ENCODE measurements at regions not wholly inside any gene's neighbourhood (a gene's known extent, or its start where the extent isn't known, plus 50 kb on each side); places are given as distances from the start of the nearest gene placed in this dataset.

- no peaks in the 10 kb centered on the region for H3K36me3 ChIP-seq
- WGBS, 2 donors: 65 to 95% methylated on average over 4 of the region's 4 CpGs
- H3K4me1 ChIP-seq: no peaks in the 10 kb centered on the region
- H3K27me3 ChIP-seq: peaks cover 0 to 14% (median 2%) of the 10 kb centered on the region in 7 donors
- intact Hi-C loops (cut with DNase I): no loop called here
- H3K9me3 ChIP-seq: no peaks in the 10 kb centered on the region
- DNase-seq (no peak), ATAC-seq (no peak)
- no peak for TF ChIP-seq CTCF (IDR thresholded peaks at IDR 0.05)
- H3K4me3 ChIP-seq: no peak overlapping the region
- H3K27ac ChIP-seq: no peak overlapping the region
These were observed 86.9 kb upstream of the C9orf72 start for GRCh38 chr9:27660148-27660547.

GRCh38 chr9:27663526-27663925 is 90.2 kb upstream of the C9orf72 start:
- Histone ChIP-seq H3K4me3 (no peak overlapping the region), H3K4me1 (no peaks in the 10 kb centered on the region), H3K36me3 (no peaks in the 10 kb centered on the region), H3K9me3 (no peaks in the 10 kb centered on the region), H3K27ac (no peak overlapping the region), H3K27me3 (peaks cover 0 to 18% (median 7%) of the 10 kb centered on the region in 7 donors)
- TF ChIP-seq CTCF (IDR thresholded peaks at IDR 0.05): no peak
- intact Hi-C loops (cut with DNase I): no loop called here
- DNase-seq (no peak), ATAC-seq (no peak)
- 69 to 74% methylated on average over 5 of the region's 5 CpGs for WGBS, 2 donors

DNA sequence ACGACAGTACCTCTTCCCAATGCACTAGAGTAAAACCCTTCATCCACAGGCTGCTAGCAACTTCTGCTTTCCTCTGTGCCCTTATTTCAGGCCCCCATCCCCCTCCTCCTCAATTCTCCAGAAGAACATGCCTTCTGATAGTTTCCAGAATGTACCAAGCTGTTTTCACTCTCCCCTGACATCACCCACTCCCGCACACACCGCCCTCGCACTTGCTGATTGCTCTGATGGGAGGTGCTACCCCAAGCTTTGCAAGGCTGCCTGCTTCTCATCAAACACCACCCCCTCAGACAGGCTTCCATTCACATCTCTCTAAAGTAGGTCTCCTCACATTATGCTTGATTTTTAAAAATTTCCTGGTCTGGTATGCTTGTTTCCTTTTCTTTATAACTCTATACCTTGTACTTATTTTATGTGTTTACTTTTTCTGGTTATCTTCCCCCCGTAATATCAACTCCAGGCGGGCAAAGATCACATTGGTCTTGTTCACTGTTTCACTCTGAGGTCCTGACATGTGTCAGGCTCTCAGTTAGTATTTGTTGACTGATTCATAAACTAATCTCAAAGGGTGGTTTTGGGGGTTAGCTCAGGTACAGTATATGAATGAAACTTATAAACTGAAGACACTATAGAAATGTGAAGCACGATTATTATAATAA is 91.0 kb upstream of the C9orf72 start:
- H3K27me3 ChIP-seq: peaks cover 0 to 18% (median 7%) of the 10 kb centered on the region in 7 donors
- ATAC-seq (no peak), DNase-seq (no peak)
- H3K36me3 ChIP-seq: no peaks in the 10 kb centered on the region
- no peak overlapping the region for H3K4me3 ChIP-seq
- H3K4me1 ChIP-seq: no peaks in the 10 kb centered on the region
- 28 to 39% methylated on average over 7 of the region's 7 CpGs for WGBS, 2 donors
- no peak overlapping the region for H3K27ac ChIP-seq
- no peaks in the 10 kb centered on the region for H3K9me3 ChIP-seq
- TF ChIP-seq CTCF (IDR thresholded peaks at IDR 0.05): no peak
- intact Hi-C loops (cut with DNase I): no loop called here

GRCh38 chr9:27665136-27665535 is 91.9 kb upstream of the C9orf72 start:
- Histone ChIP-seq H3K4me3 (no peak overlapping the region), H3K36me3 (no peaks in the 10 kb centered on the region), H3K4me1 (no peaks in the 10 kb centered on the region), H3K9me3 (no peaks in the 10 kb centered on the region), H3K27me3 (peaks cover 0 to 18% (median 7%) of the 10 kb centered on the region in 7 donors), H3K27ac (no peak overlapping the region)
- no peak for ATAC-seq
- DNase-seq: no peak
- WGBS, 2 donors: 68 to 73% methylated on average over 6 of the region's 6 CpGs
- intact Hi-C loops (cut with DNase I): no loop called here
- TF ChIP-seq CTCF (IDR thresholded peaks at IDR 0.05): no peak
